Chondrocyte (in vitro differentiated cells): ENCODE measurements at regions not wholly inside any gene's neighbourhood (a gene's known extent, or its start where the extent isn't known, plus 50 kb on each side); places are given as distances from the start of the nearest gene placed in this dataset.

Experiments
- DNase-seq: peaks from one replicate; pipeline ENCODE4 v3.0.0; 2021; ENCODE audit warnings: mixed read lengths, low spot score
- H3K27ac Mint-ChIP-seq: one replicate; pipeline ENCODE4 v1.8.0; 2021; ENCODE audit warnings: mild to moderate bottlenecking, moderate library complexity, mixed read lengths; ENCODE audit not compliant: unreplicated experiment
- H3K27me3 Mint-ChIP-seq: 2 replicates; pipeline ENCODE4 v1.8.0; 2021; ENCODE audit warnings: low read depth, mixed read lengths
- H3K36me3 Mint-ChIP-seq: 2 replicates; pipeline ENCODE4 v1.8.0; 2021; ENCODE audit warnings: low read depth, mixed read lengths
- H3K4me1 Mint-ChIP-seq: 2 replicates; pipeline ENCODE4 v1.8.0; 2021; ENCODE audit warnings: low read depth, mild to moderate bottlenecking, mixed read lengths
- H3K4me3 Mint-ChIP-seq: one replicate; pipeline ENCODE4 v1.8.0; 2021; ENCODE audit warnings: mild to moderate bottlenecking, moderate library complexity, mixed read lengths; ENCODE audit not compliant: unreplicated experiment
- H3K9me3 Mint-ChIP-seq: 2 replicates; pipeline ENCODE4 v1.8.0; 2021; ENCODE audit warnings: low read depth, mixed read lengths
- CTCF ChIP-seq: fragments of 200-600 bp; sonication (generic); IDR thresholded peaks from 2 replicates; pipeline ENCODE4 v1.5.0; 2021; ENCODE audit warnings: antibody characterized with exemption, mild to moderate bottlenecking, moderate library complexity

GRCh38 chr13:90740099-90740498 is 607.4 kb upstream of the MIR17HG start:
- TF ChIP-seq CTCF, result no peak
- no peak overlapping the region for H3K27ac Mint-ChIP-seq
- no peak overlapping the region for H3K4me3 Mint-ChIP-seq
- no peaks in the 10 kb centered on the region for H3K4me1 Mint-ChIP-seq
- no peaks in the 10 kb centered on the region for H3K27me3 Mint-ChIP-seq
- no peak for DNase-seq
- H3K9me3 Mint-ChIP-seq, result peaks cover 17% of the 10 kb centered on the region
- H3K36me3 Mint-ChIP-seq, result peaks cover 7% of the 10 kb centered on the region

- Mint-ChIP-seq H3K9me3 (peaks cover 4% of the 10 kb centered on the region), H3K36me3 (no peaks in the 10 kb centered on the region), H3K27me3 (no peaks in the 10 kb centered on the region), H3K4me3 (no peak overlapping the region), H3K4me1 (no peaks in the 10 kb centered on the region), H3K27ac (no peak overlapping the region)
- DNase-seq, result no peak
- TF ChIP-seq CTCF, result no peak
Measured at GRCh38 chr13:90742381-90742780, 605.1 kb upstream of the MIR17HG start.

GRCh38 chr13:90746230-90746629 is 601.3 kb upstream of the MIR17HG start:
- Mint-ChIP-seq H3K4me1 (no peaks in the 10 kb centered on the region), H3K9me3 (no peaks in the 10 kb centered on the region), H3K36me3 (peaks cover 1% of the 10 kb centered on the region), H3K27ac (no peak overlapping the region), H3K4me3 (no peak overlapping the region), H3K27me3 (no peaks in the 10 kb centered on the region)
- no peak for DNase-seq
- no peak for TF ChIP-seq CTCF

GRCh38 chr13:90750021-90750420 is 597.5 kb upstream of the MIR17HG start:
- DNase-seq, result no peak
- Mint-ChIP-seq H3K36me3 (peaks cover 1% of the 10 kb centered on the region), H3K9me3 (no peaks in the 10 kb centered on the region), H3K27me3 (no peaks in the 10 kb centered on the region), H3K4me1 (peaks cover 3% of the 10 kb centered on the region), H3K4me3 (no peak overlapping the region), H3K27ac (no peak overlapping the region)
- no peak for TF ChIP-seq CTCF

- Mint-ChIP-seq H3K4me1 (peaks cover 3% of the 10 kb centered on the region), H3K4me3 (no peak overlapping the region), H3K9me3 (no peaks in the 10 kb centered on the region), H3K27ac (no peak overlapping the region), H3K27me3 (no peaks in the 10 kb centered on the region), H3K36me3 (peaks cover 1% of the 10 kb centered on the region)
- DNase-seq, result no peak
- TF ChIP-seq CTCF, result no peak
Measured at GRCh38 chr13:90751026-90751425, 596.5 kb upstream of the MIR17HG start.
